RCC 7860 (cell line): ENCODE measurements at regions not wholly inside any gene's neighbourhood (a gene's known extent, or its start where the extent isn't known, plus 50 kb on each side); places are given as distances from the start of the nearest gene placed in this dataset.

Source experiments
- DNase-seq: peaks from one replicate; pipeline ENCODE4 v3.0.0-alpha.2; 2015; ENCODE audit warnings: low spot score
- FAIRE-seq: peaks from 2 replicates; lab custom pipeline; 2012; peaks lifted over from hg19 to GRCh38; lab: Jason Lieb, UNC

DNA sequence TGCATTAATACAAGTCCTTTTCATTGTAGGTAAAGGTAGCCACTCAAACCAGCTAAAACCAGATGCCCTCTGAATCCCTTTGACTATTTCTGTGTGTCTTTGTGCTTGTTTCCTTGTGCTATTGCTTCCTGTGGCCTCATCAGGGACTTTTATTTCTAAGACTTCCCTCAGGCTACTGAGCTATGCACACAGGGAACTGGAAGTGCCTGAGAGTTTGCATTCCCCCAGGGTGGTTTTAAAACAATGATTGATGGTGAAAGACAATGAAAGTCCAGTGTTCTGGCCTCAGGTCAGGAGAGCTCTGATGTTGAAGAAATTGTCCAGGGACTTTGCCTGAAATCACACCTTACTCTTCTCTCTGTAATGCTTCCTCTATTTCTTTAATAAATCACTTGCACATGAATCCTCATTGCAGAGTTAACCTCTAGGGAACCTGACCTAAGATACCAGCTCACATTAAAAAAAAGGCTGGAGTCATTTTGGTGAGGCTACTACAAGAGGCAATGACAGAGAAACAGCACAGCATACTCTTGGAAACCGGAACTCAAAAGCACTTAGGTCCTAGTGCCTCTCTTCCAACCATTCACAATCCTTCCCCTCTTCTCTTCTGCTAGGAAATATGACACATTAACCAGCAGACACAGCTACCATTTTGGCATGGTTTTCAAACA lies 158.1 kb upstream of the NREP start:
- DNase-seq (no peak), FAIRE-seq (no peak)

DNA sequence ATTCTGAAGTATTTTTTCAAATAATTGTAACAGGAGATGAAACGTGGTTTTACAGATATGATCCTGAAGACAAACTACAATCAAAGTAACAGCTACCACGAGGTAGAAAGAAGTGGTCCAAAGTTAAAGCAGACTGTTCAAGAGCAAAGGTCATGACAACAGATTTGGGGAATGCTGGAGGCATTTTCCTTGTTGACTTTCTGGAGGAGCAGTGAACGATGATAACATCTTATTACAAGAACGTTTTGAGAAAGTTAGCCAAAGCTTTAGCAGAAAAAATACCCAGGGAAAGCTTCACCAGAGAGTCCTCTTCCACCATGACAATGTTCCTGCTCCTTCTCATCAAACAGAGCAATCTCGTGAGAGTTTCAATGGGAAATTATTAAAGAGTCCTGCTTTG lies 145.4 kb upstream of the NREP start:
- DNase-seq (no peak), FAIRE-seq (no peak)

DNA sequence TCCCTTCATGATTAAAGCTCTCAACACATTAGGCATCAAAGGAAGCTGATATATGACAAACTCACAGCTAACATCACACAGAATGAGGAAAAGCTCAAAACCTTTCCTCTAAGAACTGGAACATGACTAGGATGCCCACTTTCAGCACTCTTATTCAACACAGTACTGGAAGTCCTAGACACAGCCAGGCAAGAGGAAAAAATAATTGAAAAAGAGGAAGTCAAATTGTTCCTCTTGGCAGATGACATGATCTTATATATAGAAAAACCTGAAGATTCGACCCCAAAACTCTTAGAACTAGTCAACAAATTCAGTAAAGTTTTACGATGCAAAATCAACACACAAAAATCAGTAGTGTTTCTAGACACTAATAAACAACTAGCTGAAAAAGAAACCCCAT lies 144.3 kb upstream of the NREP start:
- FAIRE-seq = no peak
- no peak for DNase-seq

DNA sequence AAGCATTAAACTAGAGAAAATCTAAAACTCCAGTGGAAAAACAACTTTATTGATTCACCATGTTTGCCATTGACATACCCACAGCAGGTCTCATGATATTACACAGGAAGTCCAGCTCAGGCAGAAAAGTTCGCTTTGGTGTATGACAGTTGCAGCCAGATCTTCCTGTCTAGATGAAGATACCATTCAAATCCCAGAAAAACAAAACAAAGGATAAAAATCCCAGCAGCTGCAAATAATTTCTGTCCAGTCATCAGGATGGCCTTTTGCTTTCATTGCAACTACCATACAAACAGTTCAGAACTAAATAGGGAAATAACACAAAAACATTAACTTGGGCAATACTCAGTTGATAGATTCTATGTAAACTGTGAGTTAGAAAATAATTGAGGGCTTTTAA lies 136.0 kb upstream of the NREP start:
- FAIRE-seq (no peak), DNase-seq (no peak)

DNA sequence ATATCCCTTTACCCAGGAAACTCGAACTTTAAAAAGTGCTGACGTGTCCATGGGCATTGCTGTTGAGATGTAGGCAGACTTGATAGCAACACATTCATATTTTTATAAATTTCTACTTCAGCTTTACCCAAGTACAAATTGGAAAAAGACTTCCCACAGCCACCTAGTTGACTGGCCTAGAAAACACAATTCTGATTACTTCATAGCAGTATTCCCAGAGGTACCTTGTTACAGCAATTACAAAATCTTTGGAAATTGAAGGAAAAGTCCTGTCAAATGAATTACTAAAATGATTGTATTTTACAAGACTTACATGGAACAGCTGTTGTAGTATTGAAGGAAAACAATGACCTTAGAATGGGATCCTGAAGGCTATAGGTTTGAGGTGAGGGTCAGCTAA lies 130.7 kb upstream of the NREP start:
- FAIRE-seq = no peak

DNA sequence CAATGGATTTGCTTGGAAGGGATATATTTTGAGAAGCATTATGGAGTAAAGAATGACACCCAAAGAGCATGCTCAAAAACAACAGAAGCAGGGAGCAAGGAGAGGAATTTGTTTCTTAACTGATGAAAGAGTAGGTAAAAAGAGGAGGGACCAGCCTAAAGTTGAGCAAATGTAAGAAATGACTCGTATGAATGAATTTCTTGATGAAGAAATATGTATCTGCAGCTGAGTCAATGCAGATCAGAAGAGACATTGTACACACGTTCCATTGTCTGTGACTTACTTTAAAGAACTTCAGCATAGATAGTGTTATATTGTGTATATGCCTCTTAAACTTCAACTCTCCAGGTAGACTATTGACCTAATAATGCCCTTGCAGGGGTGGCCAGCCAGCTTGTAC lies 112.7 kb upstream of the NREP start:
- no peak for FAIRE-seq
- DNase-seq = no peak

More for the DNA sequence above, 130.7 kb upstream of the NREP start:
- no peak for DNase-seq

DNA sequence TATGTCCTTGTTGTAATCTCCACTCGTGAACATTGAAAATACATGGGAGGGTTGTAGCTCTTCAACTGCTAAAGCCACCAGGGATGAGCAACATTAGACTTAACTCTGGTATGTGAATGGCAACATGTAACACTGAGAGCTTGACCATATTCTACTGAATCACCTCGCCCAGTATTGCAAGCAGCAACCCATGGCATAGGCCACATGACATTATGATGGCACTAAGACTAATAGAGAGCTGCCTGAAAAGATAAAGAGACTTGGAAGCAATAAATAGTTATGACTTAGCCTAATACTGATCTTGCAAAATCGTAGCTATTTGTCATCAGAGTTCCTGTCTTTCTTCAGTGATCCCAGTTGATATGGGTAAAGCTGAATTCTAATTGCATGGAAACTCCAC lies 108.4 kb upstream of the NREP start:
- DNase-seq (no peak), FAIRE-seq (no peak)

DNA sequence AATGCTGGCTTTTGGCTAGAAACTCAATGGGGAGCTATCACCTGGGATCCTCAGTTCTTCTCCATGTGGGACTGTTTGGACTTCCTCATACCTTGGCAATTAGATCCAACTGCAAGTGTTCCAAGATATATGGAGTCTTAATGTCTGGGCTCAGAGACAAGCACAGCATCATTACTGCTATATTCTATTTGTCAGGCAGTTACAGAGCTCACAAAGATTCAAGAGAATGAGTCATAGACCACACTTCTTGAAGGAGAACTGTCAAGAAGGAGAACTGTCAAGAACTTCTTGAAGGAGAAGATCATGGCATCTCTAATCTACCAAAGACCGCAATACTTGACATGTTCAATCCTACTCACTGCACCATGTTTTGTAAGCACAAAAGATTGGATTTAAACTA lies 106.8 kb upstream of the NREP start:
- FAIRE-seq (no peak), DNase-seq (no peak)

DNA sequence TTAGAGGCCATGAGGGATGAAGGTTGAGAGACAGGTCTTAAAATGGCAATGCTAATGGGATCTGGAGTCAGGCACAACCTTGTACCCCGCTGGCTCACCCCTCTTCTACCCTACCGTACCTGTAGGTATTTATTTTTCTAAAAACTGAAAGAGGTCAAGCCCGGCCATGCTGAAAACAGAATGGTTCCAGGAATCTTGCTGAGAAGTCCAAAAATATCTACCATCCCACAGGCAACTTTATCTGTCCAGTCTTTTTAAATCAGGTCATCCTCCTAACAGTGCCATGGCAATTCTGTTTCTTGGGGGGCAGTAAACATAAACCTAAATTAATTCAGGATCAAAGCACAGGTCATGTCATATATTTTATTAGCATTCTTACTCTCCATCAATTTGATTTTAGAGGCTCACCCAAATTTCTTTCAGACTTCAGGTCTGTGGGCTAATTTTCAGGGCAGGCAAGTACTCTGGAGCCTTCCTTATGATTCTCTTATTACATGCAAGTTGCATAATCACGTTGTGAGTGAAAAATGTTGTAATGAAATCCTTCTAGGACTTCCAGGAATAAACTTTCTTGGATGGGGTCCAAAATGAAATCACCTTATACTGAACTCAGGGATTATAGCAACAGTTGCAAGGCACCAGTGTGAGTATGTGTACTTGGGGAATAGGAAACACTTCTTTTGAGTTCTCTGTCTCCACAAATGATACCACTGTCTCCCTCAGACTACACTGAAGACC lies 102.7 kb upstream of the NREP start:
- no peak for FAIRE-seq
- DNase-seq = no peak

DNA sequence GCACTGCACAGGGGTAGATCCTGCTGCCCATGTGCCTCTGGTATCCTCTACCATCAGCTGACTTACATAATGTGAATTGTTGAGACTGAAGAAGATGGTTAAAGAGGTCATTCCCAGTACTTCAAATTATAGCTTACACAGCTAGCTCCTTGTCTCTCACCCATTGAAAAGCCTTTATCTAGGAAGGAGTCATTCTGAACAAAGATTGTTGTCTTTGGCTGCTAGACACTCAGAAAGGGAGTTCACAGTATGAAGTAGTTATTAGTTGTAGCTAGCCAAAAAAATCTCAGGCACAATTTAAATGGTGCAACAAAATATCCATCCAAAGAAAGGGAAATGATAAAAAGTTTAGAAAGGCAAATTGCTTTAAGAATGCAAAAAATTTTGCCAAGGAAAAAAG lies 102.0 kb upstream of the NREP start:
- no peak for DNase-seq
- FAIRE-seq = no peak

DNA sequence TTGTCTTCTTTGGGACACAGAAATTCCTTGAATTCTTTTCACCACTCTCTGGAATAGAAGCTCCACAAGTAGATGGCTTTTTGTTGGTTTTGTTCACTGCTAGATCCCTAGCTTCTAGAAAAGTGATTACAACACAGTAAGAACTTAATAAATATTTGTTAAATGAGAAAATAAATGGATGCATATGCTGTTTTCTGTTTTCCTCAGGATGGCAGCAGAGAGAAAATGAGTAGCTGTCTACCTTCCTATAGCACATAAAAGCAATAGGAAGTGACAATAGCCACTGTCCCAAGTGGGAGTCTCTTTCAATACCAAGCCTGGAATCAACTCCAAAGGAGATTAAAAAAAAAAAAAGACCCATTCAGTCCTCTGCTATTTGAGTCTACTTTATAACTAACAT lies 100.6 kb upstream of the NREP start:
- DNase-seq = no peak
- no peak for FAIRE-seq

DNA sequence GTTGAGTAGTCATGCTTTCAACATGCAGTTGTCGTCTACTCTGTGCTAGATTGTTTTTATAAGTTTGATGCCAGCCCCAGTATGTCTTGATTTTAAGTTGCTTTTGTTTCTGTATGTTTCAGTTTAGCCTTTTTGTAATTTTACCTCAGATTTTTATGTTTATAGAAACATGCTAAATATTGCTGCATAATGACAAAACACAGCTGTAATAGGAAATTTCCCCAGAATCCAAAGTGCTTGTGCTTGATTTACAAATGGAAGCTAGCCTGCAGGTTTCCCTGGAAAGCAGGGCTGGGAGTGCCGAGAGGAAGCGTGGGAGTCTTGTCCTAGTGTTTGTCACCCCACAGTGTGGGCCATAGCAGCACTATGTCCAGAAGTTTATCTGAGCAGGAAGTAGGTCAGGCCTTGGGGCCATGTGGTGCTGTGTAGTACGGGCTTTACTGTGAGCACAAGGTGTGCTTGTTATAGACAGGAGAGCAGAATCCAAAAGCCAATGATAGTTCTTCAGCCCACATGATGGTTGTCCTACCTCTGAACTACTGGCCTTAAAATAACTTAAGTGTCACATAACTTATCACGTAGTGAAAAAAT lies 100.0 kb upstream of the NREP start:
- no peak for FAIRE-seq
- DNase-seq = no peak

DNA sequence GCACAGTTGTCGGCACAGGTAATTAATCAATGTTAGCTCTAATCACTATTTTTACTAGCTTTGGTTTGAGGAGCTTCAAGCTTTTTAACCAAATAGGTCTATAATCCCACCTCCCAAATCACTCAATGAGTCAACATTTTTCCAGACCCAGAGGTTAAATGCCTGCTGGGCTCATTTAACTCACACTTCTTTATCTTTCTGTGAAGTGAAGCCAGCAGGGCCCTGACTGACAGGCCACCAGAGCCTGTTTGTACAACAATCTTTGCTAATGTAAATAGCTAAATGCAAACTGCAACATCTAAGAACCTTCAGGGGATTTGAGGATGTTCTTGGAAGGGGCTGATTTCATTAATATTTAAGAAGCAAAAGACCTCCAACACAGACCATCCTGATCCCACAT lies 98.4 kb upstream of the NREP start:
- FAIRE-seq = no peak
- no peak for DNase-seq

DNA sequence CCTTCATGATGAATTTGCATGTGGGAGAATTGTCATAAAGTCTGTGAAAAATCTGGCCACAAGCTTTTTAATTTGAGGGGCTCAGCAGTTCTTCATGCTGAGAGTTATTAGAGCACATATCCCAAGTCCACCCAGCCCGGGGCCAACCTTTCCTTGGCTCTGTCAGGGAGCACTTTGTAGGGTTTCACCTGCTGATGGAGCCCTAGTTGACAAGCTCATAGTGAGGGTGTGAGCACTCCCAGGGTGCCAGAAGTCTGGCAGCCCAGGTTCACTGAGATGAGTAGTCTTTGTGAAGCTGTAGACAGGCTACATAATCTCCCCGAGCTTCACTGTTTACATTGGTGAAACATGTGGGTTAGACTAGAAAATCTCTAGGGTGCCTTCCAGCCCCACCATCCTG lies 97.2 kb upstream of the NREP start:
- FAIRE-seq = no peak
- no peak for DNase-seq

DNA sequence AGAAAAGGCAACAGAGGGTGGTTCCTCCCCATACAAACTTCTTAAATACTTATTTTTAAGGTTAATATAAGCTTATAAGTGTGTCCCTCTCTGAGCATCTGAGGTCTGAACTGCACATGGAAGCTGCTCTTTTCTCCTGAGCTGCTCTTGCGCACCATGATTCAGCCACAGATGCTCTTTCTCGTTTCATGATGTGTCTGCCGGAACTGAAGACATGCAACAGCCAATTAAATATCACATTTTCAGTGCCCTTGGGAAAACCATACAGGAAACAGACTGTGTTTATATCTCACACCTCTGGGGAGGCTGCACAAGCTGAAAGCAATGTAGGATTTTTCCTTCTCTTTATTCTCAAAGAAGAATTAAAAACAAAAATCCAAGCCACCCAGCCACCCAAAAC lies 96.8 kb upstream of the NREP start:
- FAIRE-seq = no peak

DNA sequence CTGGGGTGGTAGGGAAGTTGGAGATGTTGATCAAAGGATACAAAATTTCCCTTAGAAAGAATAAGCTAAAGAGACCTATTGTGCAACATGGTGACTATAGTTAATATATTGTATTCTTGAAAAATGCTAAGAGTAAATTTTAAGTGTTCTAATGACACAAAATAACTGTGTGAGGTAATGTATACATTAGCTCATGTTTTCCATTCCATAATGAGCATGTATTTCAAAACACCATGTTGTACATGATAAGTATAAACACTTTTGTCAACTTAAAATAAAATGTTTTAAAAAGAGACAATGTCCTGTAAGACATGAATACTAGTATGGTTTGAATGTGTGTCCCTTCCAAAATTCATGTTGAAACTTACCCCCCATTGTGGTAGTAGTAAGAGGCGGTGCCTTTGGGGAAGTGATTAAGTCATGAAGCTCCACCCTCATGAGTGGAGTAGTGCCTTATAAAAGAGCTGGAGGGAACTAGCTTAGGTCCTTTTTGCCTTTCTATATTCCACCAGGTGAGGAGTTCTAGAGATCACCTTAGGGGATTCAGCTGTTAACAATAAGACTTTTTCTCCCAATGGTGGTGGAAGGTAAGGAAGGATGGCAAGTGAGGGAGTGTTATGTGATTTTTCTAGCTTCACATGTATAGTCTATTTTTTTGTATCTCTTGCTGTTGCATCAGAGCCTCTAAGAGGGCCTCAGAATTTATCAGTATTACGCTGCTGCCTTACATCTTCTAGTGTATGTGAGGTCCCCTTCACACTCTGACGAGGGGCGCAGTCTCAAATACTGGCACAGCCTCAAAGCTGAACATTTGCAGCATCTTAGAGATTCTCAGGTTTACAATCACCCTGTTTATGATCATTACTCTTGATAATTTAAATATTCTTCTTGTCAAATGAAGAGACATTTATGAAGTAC lies 94.9 kb upstream of the NREP start:
- DNase-seq (no peak), FAIRE-seq (no peak)

More for the DNA sequence above, 96.8 kb upstream of the NREP start:
- no peak for DNase-seq

DNA sequence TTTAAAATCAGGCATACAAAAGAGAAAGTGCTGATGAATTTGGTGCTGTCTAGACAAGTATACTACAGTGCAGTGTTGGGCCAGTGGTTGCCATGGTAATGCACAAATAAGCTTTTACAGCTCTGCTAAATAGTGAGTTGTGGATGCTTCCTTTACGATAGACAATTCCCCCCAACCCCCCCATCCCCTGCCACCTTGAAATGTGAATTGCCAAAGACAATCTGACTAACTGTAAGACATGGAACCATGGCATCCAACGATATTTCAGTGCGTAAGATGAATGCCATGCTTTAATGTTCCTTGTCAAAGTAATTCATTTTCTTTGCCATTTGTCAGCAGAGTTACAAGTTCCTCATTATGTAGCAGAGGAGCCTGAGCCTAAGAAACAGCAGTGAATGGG lies 91.5 kb upstream of the NREP start:
- DNase-seq (no peak), FAIRE-seq (no peak)

DNA sequence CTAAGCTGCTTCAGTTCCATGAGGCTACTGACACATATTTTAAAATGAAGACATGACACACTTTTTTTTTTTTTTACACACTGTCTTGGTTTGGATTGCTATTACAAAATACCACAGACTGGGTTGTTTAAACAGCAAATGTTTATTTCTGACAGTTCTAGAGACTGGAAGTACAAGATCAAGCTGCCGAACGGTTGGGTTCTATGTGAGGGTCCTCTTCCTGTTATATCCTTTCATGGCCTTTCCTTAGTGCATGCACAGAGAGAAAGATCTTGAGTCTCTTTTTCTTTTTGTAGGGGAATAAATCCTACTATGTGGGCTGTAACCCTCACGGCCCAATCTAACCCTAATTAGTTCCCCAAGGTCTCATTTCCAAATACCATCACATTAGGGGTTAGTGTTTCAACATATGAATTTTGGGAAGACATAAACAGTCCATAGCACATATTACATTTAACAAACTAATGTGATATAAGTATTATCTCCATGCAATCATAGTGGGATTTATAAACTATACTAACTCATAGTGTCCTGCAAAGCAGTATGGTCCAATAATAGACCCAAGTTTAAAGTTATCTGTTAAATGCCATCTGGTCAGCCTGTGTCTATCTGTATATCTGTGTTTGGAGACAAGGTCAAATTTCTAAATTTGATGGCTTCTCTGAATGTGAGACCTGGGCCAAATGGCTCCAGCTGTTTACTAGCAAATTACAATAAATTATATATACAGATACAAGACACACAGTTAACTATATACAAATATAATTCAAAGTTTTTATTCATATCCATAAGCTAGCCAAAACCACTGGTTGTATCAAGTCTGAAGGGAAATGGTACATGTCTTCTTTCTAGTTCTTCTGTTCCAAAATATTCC lies 90.3 kb upstream of the NREP start:
- no peak for DNase-seq
- no peak for FAIRE-seq

DNA sequence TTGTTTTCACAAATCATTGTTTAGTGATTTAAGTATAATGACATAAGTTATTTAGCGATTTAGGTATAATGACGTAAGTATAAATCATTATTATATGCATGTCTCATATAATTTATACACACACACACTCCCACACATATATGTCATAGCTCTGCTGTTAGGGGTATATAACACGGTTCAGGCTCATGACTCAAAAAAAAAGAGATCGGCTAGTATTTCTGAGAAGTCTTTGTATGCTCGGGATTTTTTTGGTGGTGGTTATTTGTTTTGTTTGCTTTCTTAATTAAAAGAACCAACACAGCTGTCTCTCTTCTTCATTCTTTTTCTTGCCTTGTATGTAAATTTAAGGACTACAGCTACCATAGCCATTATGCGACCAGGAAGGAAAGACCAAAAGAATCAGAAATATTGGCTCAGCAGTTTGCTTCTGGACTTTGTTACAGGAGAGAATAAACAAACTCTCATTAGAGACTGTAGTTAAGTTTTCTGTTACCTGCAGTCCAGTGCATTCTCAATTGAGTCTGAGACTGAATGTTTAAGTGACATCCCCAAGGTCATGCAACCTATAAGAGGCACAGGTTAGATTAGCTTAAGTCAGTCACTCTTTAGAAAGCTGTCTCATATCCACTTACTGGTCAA lies 83.2 kb upstream of the NREP start:
- FAIRE-seq (no peak), DNase-seq (no peak)

DNA sequence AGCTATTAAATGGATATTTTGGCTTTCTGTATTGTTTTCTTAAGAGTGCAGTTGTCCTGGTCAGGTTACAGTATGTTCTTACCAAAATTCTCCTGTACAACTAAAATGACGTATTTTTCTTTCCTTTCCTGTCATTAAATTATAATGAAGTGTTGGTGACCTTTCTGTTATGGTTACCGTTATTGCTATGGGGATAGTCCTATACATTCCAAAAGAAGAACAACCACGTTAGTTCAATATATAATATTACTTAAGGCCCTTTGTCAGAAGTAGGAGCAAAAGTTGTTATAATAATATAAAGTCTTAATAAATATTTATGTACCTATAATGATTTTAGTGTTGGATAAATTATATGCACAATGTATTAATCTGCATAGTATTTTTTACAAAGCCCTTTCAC lies 82.4 kb upstream of the NREP start:
- FAIRE-seq = no peak

More for the DNA sequence above, 82.4 kb upstream of the NREP start:
- DNase-seq = no peak
